Choroid plexus epithelial cell (primary cell): ENCODE measurements at regions not wholly inside any gene's neighbourhood (a gene's known extent, or its start where the extent isn't known, plus 50 kb on each side); places are given as distances from the start of the nearest gene placed in this dataset.
A peak's percentile ranks its signal among the peaks of the same experiment; 100 is the strongest.

ENCODE experiments used
- DNase-seq: peaks from one replicate; pipeline ENCODE4 v3.0.0-alpha.2; 2010; ENCODE audit warnings: low read depth
- H3K4me3 ChIP-seq: 2 replicates; pipeline ENCODE4 v1.5.1; 2011; ENCODE audit warnings: low read depth, mild to moderate bottlenecking, control low read depth, low read length, moderate library complexity
- CTCF ChIP-seq: conservative IDR thresholded peaks from 2 replicates; pipeline ENCODE4 v1.5.1; 2011; ENCODE audit warnings: low read depth, mild to moderate bottlenecking, control low read depth, inconsistent platforms, low read length, moderate library complexity

GRCh38 chr3:94704467-94704866, 641.6 kb downstream of the NSUN3 start:
- TF ChIP-seq CTCF = no peak
- no peak overlapping the region for H3K4me3 ChIP-seq
- no peak for DNase-seq

GRCh38 chr3:94709249-94709902, 646.5 kb downstream of the NSUN3 start:
- no peak overlapping the region for H3K4me3 ChIP-seq
- no peak for TF ChIP-seq CTCF
- no peak for DNase-seq

- no peak for TF ChIP-seq CTCF
- no peak for DNase-seq
- H3K4me3 ChIP-seq = no peak overlapping the region
Observed at GRCh38 chr3:94714194-94714593, 651.3 kb downstream of the NSUN3 start.

- no peak overlapping the region for H3K4me3 ChIP-seq
- no peak for TF ChIP-seq CTCF
- DNase-seq = peak; percentile 5
Observed at GRCh38 chr3:94716326-94717018, 653.6 kb downstream of the NSUN3 start.

GRCh38 chr3:94734206-94734605, 671.3 kb downstream of the NSUN3 start:
- no peak overlapping the region for H3K4me3 ChIP-seq
- TF ChIP-seq CTCF = no peak
- no peak for DNase-seq

- TF ChIP-seq CTCF = no peak
- no peak for DNase-seq
- no peak overlapping the region for H3K4me3 ChIP-seq
Observed at GRCh38 chr3:94735354-94735753, 672.5 kb downstream of the NSUN3 start.

- TF ChIP-seq CTCF = no peak
- DNase-seq = no peak
- no peak overlapping the region for H3K4me3 ChIP-seq
Observed at GRCh38 chr3:94737116-94737515, 674.3 kb downstream of the NSUN3 start.
